Retinal pigment epithelial cell (primary cell): ENCODE measurements at regions not wholly inside any gene's neighbourhood (a gene's known extent, or its start where the extent isn't known, plus 50 kb on each side); places are given as distances from the start of the nearest gene placed in this dataset.

Experiments used
- DNase-seq: peaks from one replicate; pipeline ENCODE4 v3.0.0-alpha.2; 2010; ENCODE audit warnings: low read depth
- H3K4me3 ChIP-seq: 2 replicates; pipeline ENCODE4 v1.5.1; 2011; ENCODE audit warnings: mild to moderate bottlenecking, low read length, control low read depth, moderate library complexity
- CTCF ChIP-seq: conservative IDR thresholded peaks from 2 replicates; pipeline ENCODE4 v1.5.1; 2011; ENCODE audit warnings: low read depth, low read length, control low read depth, inconsistent platforms

- H3K4me3 ChIP-seq = no peak overlapping the region
- TF ChIP-seq CTCF = no peak
- DNase-seq = no peak
Measured at GRCh38 chr1:17952506-17952905, 155.1 kb upstream of the IGSF21 start.

- no peak for DNase-seq
- H3K4me3 ChIP-seq = no peak overlapping the region
- no peak for TF ChIP-seq CTCF
Measured at GRCh38 chr1:17953921-17954320, 153.7 kb upstream of the IGSF21 start.

GRCh38 chr1:17955302-17956285 lies 152.0 kb upstream of the IGSF21 start:
- TF ChIP-seq CTCF = no peak
- no peak for DNase-seq
- no peak overlapping the region for H3K4me3 ChIP-seq

GRCh38 chr1:17957588-17958267 lies 149.9 kb upstream of the IGSF21 start:
- no peak for DNase-seq
- TF ChIP-seq CTCF = no peak
- no peak overlapping the region for H3K4me3 ChIP-seq

- DNase-seq = no peak
- no peak overlapping the region for H3K4me3 ChIP-seq
- no peak for TF ChIP-seq CTCF
Measured at GRCh38 chr1:17958704-17959103, 148.9 kb upstream of the IGSF21 start.

- H3K4me3 ChIP-seq = no peak overlapping the region
- TF ChIP-seq CTCF = no peak
- DNase-seq = no peak
Measured at GRCh38 chr1:17963513-17963912, 144.1 kb upstream of the IGSF21 start.
